Stomach (tissue), 4 donors: ENCODE measurements at regions not wholly inside any gene's neighbourhood (a gene's known extent, or its start where the extent isn't known, plus 50 kb on each side); places are given as distances from the start of the nearest gene placed in this dataset.

ENCODE experiments used
- EP300 ChIP-seq: sonication (generic); formaldehyde crosslinking; IDR thresholded peaks from one replicate; pipeline ENCODE4 v1.6.1; 2017; ENCODE audit warnings: antibody characterized with exemption
- POLR2A ChIP-seq, 4 donors: fragments of 450-650 bp; IDR thresholded peaks; one replicate each; pipeline ENCODE4 v1.6.1; 2016; ENCODE audit warnings: antibody characterized with exemption in 4 of 4, control low read depth in 2 of 4, mild to moderate bottlenecking in 1 of 4, moderate library complexity in 1 of 4
- POLR2AphosphoS5 ChIP-seq, 3 donors: sonication (generic); formaldehyde crosslinking; IDR thresholded peaks; one replicate each; pipeline ENCODE4 v1.6.1; 2016; ENCODE audit warnings: antibody characterized with exemption in 3 of 3
- TF ChIP-seq, protein P1 (sequence below), 7 experiments: fragments of 450-650 bp in 4 of 7; fragments of 200-600 bp in 3 of 7; sonication (generic) in 3 of 7; IDR thresholded peaks; one replicate each; pipeline ENCODE4 v1.5.1; 2016 to 2019; ENCODE audit warnings: antibody characterized with exemption in 7 of 7, control low read depth in 2 of 7, mild to moderate bottlenecking in 1 of 7

DNA sequence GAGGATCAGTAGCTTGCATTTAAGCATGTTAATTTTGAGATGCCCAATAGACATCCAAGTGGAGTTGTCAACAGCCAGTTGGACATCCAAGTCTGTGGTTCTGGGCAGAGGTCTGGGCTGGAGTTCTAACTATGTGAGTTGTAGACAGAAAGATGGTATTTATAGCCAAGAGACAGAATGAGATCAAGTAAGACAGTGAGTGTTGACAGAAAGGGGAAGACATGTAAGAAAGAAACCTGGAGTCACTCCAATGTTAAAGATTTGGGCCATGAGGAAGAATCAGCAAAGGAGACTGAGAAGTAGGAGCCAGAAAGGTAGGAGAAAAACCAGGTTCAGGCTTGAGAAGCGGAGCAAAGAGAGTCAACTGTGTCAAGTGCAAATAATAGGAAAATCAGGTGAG is 95.5 kb upstream of the PUM3 start:
- TF ChIP-seq, protein P1, sequence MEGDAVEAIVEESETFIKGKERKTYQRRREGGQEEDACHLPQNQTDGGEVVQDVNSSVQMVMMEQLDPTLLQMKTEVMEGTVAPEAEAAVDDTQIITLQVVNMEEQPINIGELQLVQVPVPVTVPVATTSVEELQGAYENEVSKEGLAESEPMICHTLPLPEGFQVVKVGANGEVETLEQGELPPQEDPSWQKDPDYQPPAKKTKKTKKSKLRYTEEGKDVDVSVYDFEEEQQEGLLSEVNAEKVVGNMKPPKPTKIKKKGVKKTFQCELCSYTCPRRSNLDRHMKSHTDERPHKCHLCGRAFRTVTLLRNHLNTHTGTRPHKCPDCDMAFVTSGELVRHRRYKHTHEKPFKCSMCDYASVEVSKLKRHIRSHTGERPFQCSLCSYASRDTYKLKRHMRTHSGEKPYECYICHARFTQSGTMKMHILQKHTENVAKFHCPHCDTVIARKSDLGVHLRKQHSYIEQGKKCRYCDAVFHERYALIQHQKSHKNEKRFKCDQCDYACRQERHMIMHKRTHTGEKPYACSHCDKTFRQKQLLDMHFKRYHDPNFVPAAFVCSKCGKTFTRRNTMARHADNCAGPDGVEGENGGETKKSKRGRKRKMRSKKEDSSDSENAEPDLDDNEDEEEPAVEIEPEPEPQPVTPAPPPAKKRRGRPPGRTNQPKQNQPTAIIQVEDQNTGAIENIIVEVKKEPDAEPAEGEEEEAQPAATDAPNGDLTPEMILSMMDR (IDR thresholded peaks at IDR 0.05) = no peak
- no peak for TF ChIP-seq EP300
- no peak for TF ChIP-seq POLR2A (IDR thresholded peaks at IDR 0.05)
- no peak for TF ChIP-seq POLR2AphosphoS5 (IDR thresholded peaks at IDR 0.05)
